GM12878 (cell line): ENCODE measurements at regions not wholly inside any gene's neighbourhood (a gene's known extent, or its start where the extent isn't known, plus 50 kb on each side); places are given as distances from the start of the nearest gene placed in this dataset.

Experiments
- ATAC-seq: fragments of 200-7000 bp; cut with Tn5 transposase; 3 replicates; pipeline ENCODE4 v1.9.1; 2020; ENCODE audit warnings: mild to moderate bottlenecking, moderate library complexity
- BruUV-seq: library from RNA; stranded (reverse); fragments of 400-500 nt; replicated peaks from 2 replicates; lab custom pipeline; 2021; lab: Mats Ljungman, UMichigan
- CTCF ChIA-PET: fragments of 300-600 bp; sonication (Branson Sonifier 250); formaldehyde crosslinking; extraction: SDS; loops from one replicate; lab custom pipeline; 2021; ENCODE audit warnings: inconsistent platforms; lab: Yijun Ruan, JAX
- POLR2A ChIA-PET: fragments of 350-600 bp; formaldehyde crosslinking; extraction: SDS; loops from one replicate; lab custom pipeline; 2021; ENCODE audit warnings: inconsistent platforms; lab: Charles Lee
- RAD21 ChIA-PET: fragments of 300-600 bp; sonication (Branson Sonifier 250); formaldehyde crosslinking; loops from one replicate; lab custom pipeline; 2023; ENCODE audit warnings: antibody characterized with exemption; ENCODE audit not compliant: unreplicated experiment; lab: Charles Lee
- SMC1A ChIA-PET: fragments of 300-600 bp; sonication (Branson Sonifier 250); formaldehyde crosslinking; loops from one replicate; lab custom pipeline; 2023; ENCODE audit not compliant: unreplicated experiment, uncharacterized antibody; lab: Charles Lee
- DNase-seq: peaks from one replicate; pipeline ENCODE4 v3.0.0-alpha.2; 2011; ENCODE audit warnings: low read depth, low spot score
- FAIRE-seq: peaks from 3 replicates; lab custom pipeline; 2011; peaks lifted over from hg19 to GRCh38; lab: Jason Lieb, UNC
- H2AFZ ChIP-seq: 2 replicates; pipeline ENCODE4 v1.6.0; 2011; ENCODE audit warnings: low read depth, low read length, control low read depth; ENCODE audit not compliant: control insufficient read depth
- H3K27ac ChIP-seq: 2 replicates; pipeline ENCODE4 v1.5.1; 2011; ENCODE audit warnings: control low read depth; ENCODE audit not compliant: control insufficient read depth, insufficient read depth
- H3K27me3 ChIP-seq, 2 experiments: replicated peaks in 1 of 2; 2 replicates each; pipeline versions ENCODE4 v1.6.0 to v1.6.1; 2011; ENCODE audit warnings: low read length in 1 of 2; ENCODE audit not compliant: control insufficient read depth in 2 of 2, insufficient read depth in 2 of 2
- H3K36me3 ChIP-seq, 2 experiments: 2 replicates each; pipeline ENCODE4 v1.5.1; 2011; ENCODE audit warnings: low read length in 1 of 2; ENCODE audit not compliant: control insufficient read depth in 2 of 2, insufficient read depth in 2 of 2
- H3K4me1 ChIP-seq: 2 replicates; pipeline ENCODE4 v1.6.1; 2011; ENCODE audit warnings: mild to moderate bottlenecking, low read length, moderate library complexity, mixed read lengths; ENCODE audit not compliant: control insufficient read depth, insufficient read depth
- H3K4me2 ChIP-seq: 2 replicates; pipeline ENCODE4 v1.6.0; 2011; ENCODE audit warnings: control low read depth; ENCODE audit not compliant: control insufficient read depth, insufficient read depth
- H3K4me3 ChIP-seq: fragments of 200-600 bp; sonication (generic); 2 replicates; pipeline ENCODE4 v1.5.1; 2016
- H3K79me2 ChIP-seq: 2 replicates; pipeline ENCODE4 v1.6.0; 2011; ENCODE audit warnings: low read length; ENCODE audit not compliant: control insufficient read depth, insufficient read depth
- H3K9ac ChIP-seq: 2 replicates; pipeline ENCODE4 v1.8.0; 2011; ENCODE audit warnings: low read length, control low read depth, mixed read lengths; ENCODE audit not compliant: control insufficient read depth, insufficient read depth
- H3K9me3 ChIP-seq: replicated peaks from 3 replicates; pipeline ENCODE4 v1.5.1; 2011; ENCODE audit warnings: mild to moderate bottlenecking, low read length; ENCODE audit not compliant: control insufficient read depth, insufficient read depth
- H4K20me1 ChIP-seq: 2 replicates; pipeline ENCODE4 v1.6.0; 2011; ENCODE audit not compliant: control insufficient read depth, insufficient read depth
- BMI1 ChIP-seq: fragments of 450-650 bp; IDR thresholded peaks from 2 replicates; pipeline ENCODE4 v1.6.1; 2016; ENCODE audit warnings: mild to moderate bottlenecking, moderate library complexity, borderline replicate concordance
- E2F4 ChIP-seq: IDR thresholded peaks from 2 replicates; pipeline ENCODE4 v1.6.1; 2012; ENCODE audit warnings: low read depth, low read length, improper control_type of control experiment
- EGR1 ChIP-seq, 2 experiments: IDR thresholded peaks; 1 replicate in 1 of 2; 2 replicates in 1 of 2; pipeline ENCODE4 v1.6.1; 2011 to 2012; ENCODE audit warnings: low read depth in 2 of 2, low read length in 2 of 2, borderline replicate concordance in 1 of 2, mild to moderate bottlenecking in 1 of 2, moderate library complexity in 1 of 2
- MEF2A ChIP-seq: IDR thresholded peaks from 2 replicates; pipeline ENCODE4 v1.6.1; 2011; ENCODE audit warnings: low read depth, mild to moderate bottlenecking, low read length, moderate library complexity; ENCODE audit not compliant: insufficient read depth
- NBN ChIP-seq: fragments of 450-650 bp; IDR thresholded peaks from 2 replicates; pipeline ENCODE4 v1.6.1; 2016
- RAD51 ChIP-seq: fragments of 450-650 bp; IDR thresholded peaks from 2 replicates; pipeline ENCODE4 v1.6.1; 2016; ENCODE audit warnings: moderate library complexity, mild to moderate bottlenecking, inconsistent platforms
- YY1 ChIP-seq: IDR thresholded peaks from 2 replicates; pipeline ENCODE4 v1.6.1; 2011; ENCODE audit warnings: low read depth, mild to moderate bottlenecking, low read length
- WGBS: methylation state at CpG from one replicate; pipeline ENCODE4 v1.1.6; 2016; ENCODE audit warnings: low lambda C conversion rate; ENCODE audit not compliant: insufficient replicate concordance, insufficient coverage; ENCODE audit errors: missing lambda C conversion rate; 5-methylcytosine and 5-hydroxymethylcytosine counted together
- in situ Hi-C: fragments of 300-500 bp; cut with MboI; formaldehyde crosslinking; loops from 9 replicates; pipeline ENCODE4 v1.14.3; 2018; ENCODE audit warnings: mixed read lengths
- intact Hi-C: fragments of 100-400 bp; cut with micrococcal nuclease; formaldehyde crosslinking; loops from one replicate; pipeline ENCODE4 v1.14.2; 2022; ENCODE audit not compliant: unreplicated experiment
- TF ChIP-seq, protein P1 (sequence below): fragments of 450-650 bp; IDR thresholded peaks from 2 replicates; pipeline ENCODE4 v1.6.1; 2017; ENCODE audit warnings: mild to moderate bottlenecking, low read depth, inconsistent platforms; ENCODE audit not compliant: poor library complexity, severe bottlenecking

DNA sequence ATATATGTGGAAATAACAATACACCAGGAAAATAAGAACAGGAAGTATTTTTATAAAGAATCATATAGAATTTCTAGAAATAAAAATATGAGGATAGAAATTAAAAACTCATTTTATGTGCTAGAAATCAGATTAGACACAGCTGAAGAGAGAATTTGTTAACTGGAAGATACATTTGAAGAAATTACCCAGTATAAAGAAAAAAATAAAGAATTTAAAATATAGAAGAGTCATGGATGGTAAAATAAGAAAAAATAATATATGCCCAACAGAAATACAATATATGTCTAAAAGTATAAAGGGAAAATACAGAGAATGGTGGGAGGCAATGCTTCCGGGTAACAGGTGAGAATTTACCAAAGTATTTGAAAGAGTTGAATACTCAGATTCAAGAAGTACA lies 539.9 kb downstream of the NR4A2 start (continued):
- TF ChIP-seq, protein P1, sequence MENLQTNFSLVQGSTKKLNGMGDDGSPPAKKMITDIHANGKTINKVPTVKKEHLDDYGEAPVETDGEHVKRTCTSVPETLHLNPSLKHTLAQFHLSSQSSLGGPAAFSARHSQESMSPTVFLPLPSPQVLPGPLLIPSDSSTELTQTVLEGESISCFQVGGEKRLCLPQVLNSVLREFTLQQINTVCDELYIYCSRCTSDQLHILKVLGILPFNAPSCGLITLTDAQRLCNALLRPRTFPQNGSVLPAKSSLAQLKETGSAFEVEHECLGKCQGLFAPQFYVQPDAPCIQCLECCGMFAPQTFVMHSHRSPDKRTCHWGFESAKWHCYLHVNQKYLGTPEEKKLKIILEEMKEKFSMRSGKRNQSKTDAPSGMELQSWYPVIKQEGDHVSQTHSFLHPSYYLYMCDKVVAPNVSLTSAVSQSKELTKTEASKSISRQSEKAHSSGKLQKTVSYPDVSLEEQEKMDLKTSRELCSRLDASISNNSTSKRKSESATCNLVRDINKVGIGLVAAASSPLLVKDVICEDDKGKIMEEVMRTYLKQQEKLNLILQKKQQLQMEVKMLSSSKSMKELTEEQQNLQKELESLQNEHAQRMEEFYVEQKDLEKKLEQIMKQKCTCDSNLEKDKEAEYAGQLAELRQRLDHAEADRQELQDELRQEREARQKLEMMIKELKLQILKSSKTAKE = no peak
- TF ChIP-seq E2F4 (no peak), RAD51 (no peak)

GRCh38 chr2:155770516-155770915 lies 562.0 kb downstream of the NR4A2 start:
- Histone ChIP-seq H3K27ac (no peak overlapping the region), H3K9me3 (no peaks in the 10 kb centered on the region), H3K79me2 (no peaks in the 10 kb centered on the region), H3K4me2 (no peak overlapping the region), H3K4me3 (no peak overlapping the region), H3K27me3 (no peaks in the 10 kb centered on the region), H3K9ac (no peak overlapping the region), H2AFZ (no peak overlapping the region), H3K4me1 (no peaks in the 10 kb centered on the region), H3K36me3 (no peaks in the 10 kb centered on the region), H4K20me1 (no peaks in the 10 kb centered on the region)
- CTCF ChIA-PET = no interaction called here
- WGBS = 43% methylated on average over 1 of the region's 1 CpG
- RAD21 ChIA-PET = no interaction called here
- ATAC-seq (no peak), FAIRE-seq (no peak), DNase-seq (no peak)
- in situ Hi-C loops (no loop called here), intact Hi-C loops (no loop called here)
- POLR2A ChIA-PET = no interaction called here
- no TSS peak for BruUV-seq
- SMC1A ChIA-PET = no interaction called here
- TF ChIP-seq MEF2A = no peak
- TF ChIP-seq YY1 = no peak
- no peak for TF ChIP-seq NBN
- TF ChIP-seq BMI1 = no peak
- TF ChIP-seq EGR1 (IDR thresholded peaks at IDR 0.05; ENCODE audit: borderline replicate concordance in 1 of 2, low read depth in 2 of 2, low read length in 2 of 2) = no peak
